Heart left ventricle (tissue), 16 donors: ENCODE measurements at regions not wholly inside any gene's neighbourhood (a gene's known extent, or its start where the extent isn't known, plus 50 kb on each side); places are given as distances from the start of the nearest gene placed in this dataset.

Experiments
- ATAC-seq, 4 donors: fragments of 200-7000 bp; cut with Tn5 transposase; one replicate each; pipeline ENCODE4 v1.9.1; 2020 to 2022; ENCODE audit warnings: moderate library complexity in 4 of 4, mild to moderate bottlenecking in 3 of 4, moderate number of reproducible peaks in 1 of 4
- DNase-seq, 5 donors: peaks; one replicate each; pipeline ENCODE4 v3.0.0-alpha.2; 2020
- H3K27ac ChIP-seq, 12 donors: fragments of 200-600 bp; sonication (generic) in 4 of 12; one replicate each; pipeline versions ENCODE4 v1.5.0 to v1.8.0; 2016 to 2022; ENCODE audit warnings: mild to moderate bottlenecking in 2 of 12
- H3K27me3 ChIP-seq, 9 donors: fragments of 200-600 bp; sonication (generic) in 2 of 9; one replicate each; pipeline versions ENCODE4 v1.5.1 to v1.8.0; 2016 to 2022; ENCODE audit warnings: mild to moderate bottlenecking in 3 of 9
- H3K36me3 ChIP-seq, 9 donors: fragments of 200-600 bp; sonication (generic) in 2 of 9; one replicate each; pipeline versions ENCODE4 v1.5.0 to v1.8.0; 2018 to 2022; ENCODE audit warnings: mild to moderate bottlenecking in 2 of 9
- H3K4me1 ChIP-seq, 12 donors: fragments of 200-600 bp; sonication (generic) in 4 of 12; one replicate each; pipeline versions ENCODE4 v1.5.0 to v1.8.0; 2016 to 2022; ENCODE audit warnings: mild to moderate bottlenecking in 3 of 12
- H3K4me3 ChIP-seq, 12 donors: fragments of 200-600 bp; sonication (generic) in 4 of 12; one replicate each; pipeline versions ENCODE4 v1.5.0 to v1.8.0; 2017 to 2022; ENCODE audit warnings: mild to moderate bottlenecking in 9 of 12, moderate library complexity in 4 of 12
- H3K9me3 ChIP-seq, 12 donors: fragments of 200-600 bp; sonication (generic) in 4 of 12; one replicate each; pipeline versions ENCODE4 v1.5.0 to v1.8.0; 2016 to 2022; ENCODE audit warnings: mild to moderate bottlenecking in 1 of 12
- CTCF ChIP-seq, 12 donors: fragments of 200-600 bp; sonication (generic) in 4 of 12; IDR thresholded peaks; one replicate each; pipeline versions ENCODE4 v1.5.0 to v1.8.0; 2018 to 2022; ENCODE audit warnings: antibody characterized with exemption in 12 of 12, mild to moderate bottlenecking in 5 of 12
- POLR2A ChIP-seq, 2 donors: fragments of 450-650 bp; IDR thresholded peaks; one replicate each; pipeline ENCODE4 v1.6.1; 2017; ENCODE audit warnings: antibody characterized with exemption in 2 of 2, mild to moderate bottlenecking in 2 of 2, moderate library complexity in 2 of 2
- WGBS, 4 donors: extraction: QIAGEN DNeasy Blood & Tissue Kit in 2 of 4; methylation state at CpG; one replicate each; pipeline versions ENCODE4 v1.1.5 to v1.1.7; 2013 to 2018; 5-methylcytosine and 5-hydroxymethylcytosine counted together
- intact Hi-C, 10 donors: fragments of 100-400 bp; cut with DNase I; formaldehyde crosslinking; loops; one replicate each; pipeline versions ENCODE4 v1.11.1 to v1.14.2; 2022
- donor health status: ischemic (EF 13 %, LVEDD 7.1; RV severe dilation, severe dysfunction).
- donor health status: healthy with polysubstance abuse.
- donor health status: DM: no; HTN: yes; CAD: no.
- donor health status: DM: no; HTN: no; CAD: no.
- donor health status: ischemic (EF 25% LVEDD 6.9; RV normal size, moderate dysfunction).
- donor health status: ischemic (EF 25% LVEDD 5.7; RV mildly dilated, moderate dysfunction).
- donor health status: healthy.
- donor health status: DM: yes; HTN: yes; CAD: no.
- donor health status: ischemic (EF 35%, LVEDD 5.7; RV mildly dilated, moderate dysfunction).
- donor health status: nonischemic (EF 11% LVEDD 7.7; RV severe dilation, severe dysfunction).
- donor health status: DM: yes; HTN: yes; CAD: no.
- donor health status: PGD.
- donor health status: ischemic (EF 29% LVEDD 5.4; RV normal size, mild dysfunction).
- donor health status: nonischemic (EF 23%, LVEDD 6.1; RV moderate dilation, normal function).

GRCh38 chr15:31214864-31215489 lies 111.7 kb upstream of the KLF13 start:
- peak overlapping the region; percentile 91 to 98 (median 96) for H3K27ac ChIP-seq
- peak; percentile 46 to 77 (median 52) for ATAC-seq
- no peaks in the 10 kb centered on the region for H3K27me3 ChIP-seq
- intact Hi-C loops = loop anchor here (1.0 to 10.0 kb wide), 17 partner anchors 22 to 272 kb away; partner anchors contain the start of gene KLF13 (in 7 of the 10)
- peak overlapping the region in 9 of 12 donors; percentile 59 to 75 (median 67) for H3K4me3 ChIP-seq
- WGBS, 4 donors = 27 to 40% (median 31%) methylated on average over 6 to 18 of the region's 18 CpGs
- H3K36me3 ChIP-seq = no peaks in the 10 kb centered on the region
- H3K9me3 ChIP-seq = peaks cover 0 to 13% (median 2%) of the 10 kb centered on the region in 12 donors
- peaks cover 0 to 67% (median 33%) of the 10 kb centered on the region in 12 donors for H3K4me1 ChIP-seq
- peak; percentile 41 to 77 (median 49) for DNase-seq
- no peak for TF ChIP-seq CTCF (IDR thresholded peaks at IDR 0.05)
- TF ChIP-seq POLR2A (IDR thresholded peaks at IDR 0.05) = no peak

GRCh38 chr15:31215490-31216214 lies 111.0 kb upstream of the KLF13 start:
- peaks cover 0 to 67% (median 33%) of the 10 kb centered on the region in 12 donors for H3K4me1 ChIP-seq
- H3K9me3 ChIP-seq = peaks cover 0 to 11% (median 2%) of the 10 kb centered on the region in 12 donors
- intact Hi-C loops = loop anchor here (1.0 to 10.0 kb wide), 19 partner anchors 21 to 272 kb away; partner anchors contain the start of gene KLF13 (in 7 of the 10)
- peak overlapping the region; percentile 91 to 98 (median 96) for H3K27ac ChIP-seq
- DNase-seq = peak; percentile 81 to 95 (median 88)
- ATAC-seq = peak; percentile 77 to 90 (median 87)
- no peaks in the 10 kb centered on the region for H3K36me3 ChIP-seq
- H3K4me3 ChIP-seq = peak overlapping the region; percentile 44 to 75 (median 65)
- WGBS, 4 donors = 1 to 3% (median 1%) methylated on average over 27 to 75 of the region's 75 CpGs
- TF ChIP-seq CTCF (IDR thresholded peaks at IDR 0.05) (peak; percentile 72 to 98 (median 92)), POLR2A (IDR thresholded peaks at IDR 0.05) (peak in 1 of 2 donors; percentile 36)
- H3K27me3 ChIP-seq = no peaks in the 10 kb centered on the region

GRCh38 chr15:31216215-31216911 lies 110.3 kb upstream of the KLF13 start:
- Histone ChIP-seq H3K9me3 (peaks cover 0 to 4% (median under 1%) of the 10 kb centered on the region in 12 donors), H3K4me3 (peak overlapping the region in 11 of 12 donors; percentile 44 to 75 (median 66)), H3K27me3 (no peaks in the 10 kb centered on the region), H3K27ac (peak overlapping the region; percentile 91 to 98 (median 96)), H3K4me1 (peaks cover 0 to 68% (median 33%) of the 10 kb centered on the region in 12 donors), H3K36me3 (no peaks in the 10 kb centered on the region)
- peak; percentile 88 to 96 (median 91) for DNase-seq
- intact Hi-C loops = loop anchor here (1.0 to 10.0 kb wide), 14 partner anchors 20 to 271 kb away; partner anchors contain the start of gene KLF13 (in 4 of the 10)
- WGBS, 4 donors = 12 to 21% (median 15%) methylated on average over 21 to 30 of the region's 30 CpGs
- TF ChIP-seq POLR2A (IDR thresholded peaks at IDR 0.05) (peak in 1 of 2 donors; percentile 45), CTCF (IDR thresholded peaks at IDR 0.05) (no peak)
- ATAC-seq = peak; percentile 57 to 86 (median 84)
